HUES64 (cell line): ENCODE measurements at regions not wholly inside any gene's neighbourhood (a gene's known extent, or its start where the extent isn't known, plus 50 kb on each side); places are given as distances from the start of the nearest gene placed in this dataset.

Source experiments
- H3K27ac ChIP-seq: 2 replicates; pipeline ENCODE4 v1.7.0; 2013; ENCODE audit warnings: low read depth, low read length, inconsistent platforms
- H3K27me3 ChIP-seq: 2 replicates; pipeline ENCODE4 v1.6.1; 2013; ENCODE audit warnings: mild to moderate bottlenecking, low read length; ENCODE audit not compliant: insufficient read depth
- H3K36me3 ChIP-seq: 2 replicates; pipeline ENCODE4 v1.6.1; 2013; ENCODE audit warnings: mild to moderate bottlenecking, low read length; ENCODE audit not compliant: insufficient read depth
- H3K4me1 ChIP-seq: 2 replicates; pipeline ENCODE4 v1.6.1; 2013; ENCODE audit warnings: mild to moderate bottlenecking, low read length, moderate library complexity; ENCODE audit not compliant: insufficient read depth
- H3K4me3 ChIP-seq: 2 replicates; pipeline ENCODE4 v1.5.1; 2013; ENCODE audit warnings: mild to moderate bottlenecking, low read length, moderate library complexity
- H3K9ac ChIP-seq: 2 replicates; pipeline ENCODE4 v1.6.1; 2013; ENCODE audit warnings: mild to moderate bottlenecking, low read depth, low read length
- H3K9me3 ChIP-seq: 2 replicates; pipeline ENCODE4 v1.6.1; 2013; ENCODE audit warnings: low read depth, low read length; ENCODE audit not compliant: insufficient read depth
- WGBS: fragments of 150-250, 120-280 bp; methylation state at CpG from one replicate; pipeline ENCODE4 v1.1.7; 2013; ENCODE audit warnings: missing lambda C conversion rate; 5-methylcytosine and 5-hydroxymethylcytosine counted together

DNA sequence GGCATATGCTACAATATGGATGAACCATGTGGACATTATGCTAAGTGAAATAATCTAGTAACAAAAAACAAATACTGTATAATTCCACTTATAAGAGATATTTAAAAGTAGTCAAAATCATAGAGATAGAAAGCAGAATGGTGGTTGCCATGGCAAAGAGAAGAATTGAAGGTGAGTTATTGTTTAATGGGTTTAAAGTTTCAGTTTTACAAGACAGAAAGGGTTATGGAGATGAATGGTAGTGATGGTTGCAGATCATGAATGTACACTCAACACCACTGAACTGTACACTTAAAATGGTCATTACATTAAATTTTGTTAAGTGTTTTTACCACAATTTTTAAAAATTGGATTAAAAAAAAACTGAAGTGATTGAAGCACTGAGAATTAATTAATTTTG is 298.2 kb upstream of the ZC3H15 start:
- Histone ChIP-seq H3K4me3 (no peak overlapping the region), H3K27ac (no peak overlapping the region), H3K36me3 (no peaks in the 10 kb centered on the region), H3K4me1 (no peaks in the 10 kb centered on the region), H3K9me3 (0 out of 2 replicates have a peak, but pooled peaks cover 7% of the 10 kb centered on the region), H3K9ac (no peak overlapping the region), H3K27me3 (no peaks in the 10 kb centered on the region)

DNA sequence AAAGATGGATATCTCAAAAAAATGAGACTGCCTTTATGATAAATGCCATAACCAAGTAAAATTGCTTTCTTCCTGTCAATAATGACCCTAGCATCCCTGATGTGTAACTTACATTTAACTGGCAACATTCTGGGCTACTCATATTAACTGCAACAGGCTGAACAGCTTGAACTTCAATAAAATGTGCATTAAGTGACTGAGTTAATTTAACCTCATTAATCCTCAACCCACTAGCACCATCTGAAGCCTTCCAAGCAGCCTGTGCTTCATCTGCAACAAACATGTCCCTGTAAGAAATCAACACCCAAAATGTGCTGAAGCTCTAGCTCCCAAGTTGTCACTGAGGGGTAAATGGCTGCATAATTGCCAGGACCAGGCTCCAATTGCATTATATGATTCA is 296.2 kb upstream of the ZC3H15 start:
- Histone ChIP-seq H3K27ac (no peak overlapping the region), H3K9me3 (0 out of 2 replicates have a peak, but pooled peaks cover 7% of the 10 kb centered on the region), H3K36me3 (no peaks in the 10 kb centered on the region), H3K4me1 (no peaks in the 10 kb centered on the region), H3K4me3 (no peak overlapping the region), H3K9ac (no peak overlapping the region), H3K27me3 (no peaks in the 10 kb centered on the region)

DNA sequence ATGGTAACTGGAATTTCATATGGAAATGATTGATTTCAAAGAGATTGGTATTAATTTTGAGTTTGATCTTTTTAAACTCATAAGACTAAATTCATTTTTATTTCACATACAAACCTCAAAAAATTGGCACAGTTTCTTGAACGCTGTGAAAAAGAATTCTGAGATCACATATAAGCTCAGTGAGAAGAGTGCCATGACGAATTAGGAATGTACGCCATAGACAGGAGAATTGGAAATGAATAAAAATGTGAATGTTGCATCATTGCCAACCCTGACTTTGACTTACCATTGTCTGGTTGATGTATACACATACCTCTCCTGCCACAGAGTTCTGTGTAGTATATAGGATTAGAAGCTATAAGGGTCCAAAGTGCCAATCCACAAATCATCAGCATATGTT is 290.4 kb upstream of the ZC3H15 start:
- no peaks in the 10 kb centered on the region for H3K9me3 ChIP-seq
- 100% methylated on average over 3 of the region's 3 CpGs for WGBS

DNA sequence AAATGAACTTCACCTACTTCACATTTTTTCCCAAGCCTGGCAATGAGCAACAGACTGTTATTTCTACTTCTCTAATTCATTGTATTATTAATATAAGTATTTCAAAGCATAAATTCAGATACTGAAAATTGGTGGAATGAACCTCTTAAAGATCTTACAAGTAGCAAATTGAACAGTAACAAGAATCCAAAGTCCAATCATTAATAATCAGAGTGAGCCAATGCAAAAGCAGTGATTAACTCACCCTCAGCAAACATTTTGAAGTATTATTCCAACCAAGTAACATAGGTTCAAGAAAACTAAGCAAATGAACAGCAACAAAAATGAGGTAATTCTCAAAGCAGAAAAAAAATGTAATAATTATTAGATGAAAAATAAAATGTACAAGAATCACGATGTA is 288.1 kb upstream of the ZC3H15 start:
- Histone ChIP-seq H3K4me3 (no peak overlapping the region), H3K9ac (no peak overlapping the region), H3K9me3 (no peaks in the 10 kb centered on the region), H3K36me3 (no peaks in the 10 kb centered on the region), H3K27me3 (no peaks in the 10 kb centered on the region), H3K4me1 (no peaks in the 10 kb centered on the region), H3K27ac (no peak overlapping the region)
- WGBS: no CpG with 5 or more reads among the region's 1 CpG

More for the DNA sequence above, 290.4 kb upstream of the ZC3H15 start:
- Histone ChIP-seq H3K36me3 (no peaks in the 10 kb centered on the region), H3K4me1 (no peaks in the 10 kb centered on the region), H3K27me3 (no peaks in the 10 kb centered on the region), H3K27ac (no peak overlapping the region), H3K9ac (no peak overlapping the region), H3K4me3 (no peak overlapping the region)

DNA sequence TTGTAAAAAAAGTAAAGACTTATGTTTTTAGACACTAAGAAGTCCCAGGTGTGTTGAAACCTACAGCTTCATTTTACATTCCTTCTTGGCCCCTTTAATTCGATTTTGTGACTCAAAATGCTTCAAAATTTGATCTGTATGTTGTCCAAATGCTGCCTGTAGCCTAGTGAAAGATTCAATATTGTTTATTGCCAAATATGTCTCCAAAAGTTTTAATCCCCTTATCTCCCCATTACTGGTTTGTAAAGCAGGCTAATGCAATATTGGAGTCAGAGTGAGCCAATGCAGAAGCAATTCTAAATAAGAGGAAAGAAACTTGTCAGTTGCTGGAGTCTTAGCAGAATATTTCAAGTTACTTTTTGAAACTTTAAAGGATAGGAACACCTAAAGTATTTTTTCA is 287.0 kb upstream of the ZC3H15 start:
- Histone ChIP-seq H3K27me3 (no peaks in the 10 kb centered on the region), H3K4me3 (no peak overlapping the region)
- 100% methylated on average over 1 of the region's 1 CpG for WGBS

DNA sequence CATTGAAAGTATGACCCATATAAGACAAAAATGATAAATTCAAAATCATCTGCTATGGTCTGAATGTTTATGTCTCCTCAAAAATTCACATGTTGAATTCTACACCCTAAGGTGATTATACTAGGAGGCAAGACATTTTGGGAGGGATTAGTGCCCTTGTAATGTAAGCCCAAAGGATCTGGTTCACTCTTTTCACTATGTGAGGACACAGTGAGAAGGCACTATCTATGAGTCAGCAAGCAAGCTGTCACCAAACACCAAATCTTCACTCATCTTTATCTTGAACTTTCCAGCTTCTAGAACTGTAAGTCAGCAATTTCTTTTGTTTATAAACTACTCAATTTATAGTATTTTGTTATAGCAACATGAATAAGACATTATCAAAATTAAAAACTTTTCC is 284.7 kb upstream of the ZC3H15 start:
- Histone ChIP-seq H3K9me3 (no peaks in the 10 kb centered on the region), H3K27me3 (no peaks in the 10 kb centered on the region), H3K4me1 (0 out of 2 replicates have a peak, but pooled peaks cover 4% of the 10 kb centered on the region)

More for the DNA sequence above, 287.0 kb upstream of the ZC3H15 start:
- Histone ChIP-seq H3K9me3 (no peaks in the 10 kb centered on the region), H3K36me3 (no peaks in the 10 kb centered on the region), H3K9ac (no peak overlapping the region), H3K27ac (no peak overlapping the region), H3K4me1 (no peaks in the 10 kb centered on the region)

DNA sequence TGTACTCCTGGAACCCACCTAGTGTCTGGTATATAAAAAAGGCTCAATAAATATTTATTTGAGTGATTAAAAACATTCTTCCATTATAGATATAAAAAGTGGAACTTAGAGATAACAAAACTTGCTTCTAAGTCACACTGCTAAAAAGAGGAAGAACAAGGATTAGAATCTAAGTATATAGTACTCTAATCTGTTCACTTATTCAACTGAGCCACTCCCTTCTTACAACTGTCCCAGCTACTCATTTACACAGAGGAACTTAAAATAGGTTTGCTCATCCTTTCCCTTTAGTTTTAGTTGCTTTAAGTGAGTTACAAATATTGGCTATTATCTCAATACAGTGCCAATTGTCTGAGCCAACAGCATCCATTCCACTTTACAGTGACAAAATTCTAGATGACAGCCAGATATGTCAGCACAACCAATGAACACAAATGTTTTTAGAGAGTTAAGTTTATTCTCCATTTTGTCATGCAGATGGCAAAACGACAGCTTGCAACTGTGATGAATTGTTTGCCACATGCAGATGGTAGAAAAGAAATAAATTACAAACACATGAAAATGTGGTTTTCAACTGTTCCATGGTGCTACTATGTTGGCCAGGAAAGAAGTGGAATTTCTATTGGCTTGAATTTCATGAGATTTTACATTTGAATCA is 280.7 kb upstream of the ZC3H15 start:
- no peaks in the 10 kb centered on the region for H3K27me3 ChIP-seq
- no peak overlapping the region for H3K9ac ChIP-seq
- no peaks in the 10 kb centered on the region for H3K9me3 ChIP-seq
- H3K27ac ChIP-seq: no peak overlapping the region
- 58% methylated on average over 1 of the region's 1 CpG for WGBS
- H3K4me1 ChIP-seq: peaks cover 4% of the 10 kb centered on the region; the same call in 1 of the 2 replicates
- H3K36me3 ChIP-seq: no peaks in the 10 kb centered on the region
- H3K4me3 ChIP-seq: no peak overlapping the region

More for the DNA sequence above, 284.7 kb upstream of the ZC3H15 start:
- Histone ChIP-seq H3K4me3 (no peak overlapping the region), H3K36me3 (no peaks in the 10 kb centered on the region), H3K9ac (no peak overlapping the region), H3K27ac (no peak overlapping the region)

DNA sequence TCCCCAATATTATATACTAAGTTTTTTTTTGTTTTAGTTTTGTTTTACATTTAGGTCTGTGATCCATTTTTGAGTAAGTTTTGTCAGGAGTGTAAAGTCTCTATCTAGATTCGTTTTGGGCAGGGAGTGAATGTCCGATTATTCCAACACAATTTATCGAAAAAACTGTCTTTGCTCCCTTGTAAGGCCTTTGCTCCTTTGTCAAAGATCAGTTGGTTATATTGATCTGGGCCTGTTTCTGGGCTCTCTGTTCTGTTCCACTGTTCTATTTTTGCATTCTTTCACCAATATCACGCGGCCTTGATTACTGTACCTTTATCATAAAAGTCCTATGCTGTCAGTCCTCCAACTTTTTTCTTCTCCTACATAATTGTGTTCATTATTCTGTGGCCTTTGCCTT is 276.5 kb upstream of the ZC3H15 start:
- no peak overlapping the region for H3K4me3 ChIP-seq
- 98% methylated on average over 5 of the region's 5 CpGs for WGBS

DNA sequence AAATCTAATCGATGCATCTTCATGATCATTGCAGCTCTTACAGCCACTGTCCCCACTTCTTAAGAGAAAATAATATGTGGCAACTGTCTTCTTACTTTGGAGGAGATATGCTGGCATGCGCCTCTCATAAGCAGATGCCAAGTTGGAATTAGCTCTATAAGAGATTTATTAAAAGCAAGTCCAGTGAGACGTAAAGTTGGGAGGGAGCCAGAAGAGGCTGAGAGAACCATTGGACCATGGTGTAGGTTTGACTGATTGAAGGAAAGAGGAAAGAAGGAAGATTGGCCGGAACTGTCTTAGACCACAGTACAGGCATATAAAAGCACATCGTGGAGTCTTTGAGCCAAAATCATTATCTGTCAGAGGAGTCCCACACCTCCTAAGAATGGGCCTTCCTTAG is 265.7 kb upstream of the ZC3H15 start:
- peaks cover 5% of the 10 kb centered on the region; the same call in 1 of the 2 replicates for H3K9me3 ChIP-seq
- H3K36me3 ChIP-seq: no peaks in the 10 kb centered on the region
- no peaks in the 10 kb centered on the region for H3K27me3 ChIP-seq
- no peaks in the 10 kb centered on the region for H3K4me1 ChIP-seq
- H3K4me3 ChIP-seq: no peak overlapping the region
- no peak overlapping the region for H3K27ac ChIP-seq
- H3K9ac ChIP-seq: no peak overlapping the region
- 97% methylated on average over 5 of the region's 5 CpGs for WGBS

More for the DNA sequence above, 276.5 kb upstream of the ZC3H15 start:
- Histone ChIP-seq H3K27ac (no peak overlapping the region), H3K9me3 (no peaks in the 10 kb centered on the region), H3K9ac (no peak overlapping the region), H3K36me3 (no peaks in the 10 kb centered on the region), H3K27me3 (no peaks in the 10 kb centered on the region), H3K4me1 (peaks cover 4% of the 10 kb centered on the region; the same call in 1 of the 2 replicates)

DNA sequence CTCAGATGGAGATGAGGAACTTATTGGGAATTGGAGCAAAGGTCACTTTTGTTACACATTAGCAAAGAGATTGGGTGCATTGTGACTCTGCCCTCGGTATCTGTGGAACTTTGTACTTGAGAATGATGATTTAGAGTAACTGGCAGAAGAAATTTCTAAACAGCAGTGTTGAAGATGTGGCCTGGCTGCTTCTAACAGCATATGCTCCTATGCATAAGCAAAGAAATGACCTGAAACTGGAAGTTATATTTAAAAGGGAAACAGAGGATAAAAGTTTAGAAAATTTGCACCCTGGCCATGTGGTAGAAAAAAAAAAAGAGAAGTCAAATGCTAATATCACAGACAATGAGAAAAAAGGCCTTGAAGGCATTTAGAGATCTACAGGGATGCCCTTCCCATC is 256.8 kb upstream of the ZC3H15 start:
- no peak overlapping the region for H3K9ac ChIP-seq
- no peaks in the 10 kb centered on the region for H3K4me1 ChIP-seq
- H3K9me3 ChIP-seq: peaks cover 37% of the 10 kb centered on the region
- H3K27me3 ChIP-seq: no peaks in the 10 kb centered on the region
- H3K36me3 ChIP-seq: no peaks in the 10 kb centered on the region
- H3K27ac ChIP-seq: no peak overlapping the region
- H3K4me3 ChIP-seq: no peak overlapping the region
- 89% methylated on average over 1 of the region's 1 CpG for WGBS

DNA sequence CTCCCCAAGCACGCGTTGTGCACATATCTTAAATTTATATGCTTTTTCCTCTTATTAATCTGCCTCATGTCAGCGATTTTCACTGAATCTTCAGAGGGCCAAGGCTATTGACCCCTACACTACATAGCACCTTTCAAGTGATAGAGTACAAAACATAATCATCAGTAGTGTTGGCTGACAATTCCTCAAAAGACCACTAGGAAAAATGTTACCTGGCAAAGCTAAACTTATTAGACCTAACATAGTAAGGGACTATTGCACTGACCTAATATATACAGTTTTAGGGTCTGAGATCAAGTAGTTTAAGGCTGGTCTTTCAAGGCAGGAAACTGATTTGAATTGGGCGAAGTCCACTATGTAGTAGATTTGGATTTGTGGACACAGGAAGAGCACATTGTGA is 244.2 kb upstream of the ZC3H15 start:
- Histone ChIP-seq H3K4me1 (no peaks in the 10 kb centered on the region), H3K36me3 (no peaks in the 10 kb centered on the region), H3K27ac (no peak overlapping the region), H3K9me3 (0 out of 2 replicates have a peak, but pooled peaks cover under 1% of the 10 kb centered on the region), H3K4me3 (no peak overlapping the region), H3K27me3 (no peaks in the 10 kb centered on the region), H3K9ac (no peak overlapping the region)
- WGBS: 93% methylated on average over 4 of the region's 4 CpGs

DNA sequence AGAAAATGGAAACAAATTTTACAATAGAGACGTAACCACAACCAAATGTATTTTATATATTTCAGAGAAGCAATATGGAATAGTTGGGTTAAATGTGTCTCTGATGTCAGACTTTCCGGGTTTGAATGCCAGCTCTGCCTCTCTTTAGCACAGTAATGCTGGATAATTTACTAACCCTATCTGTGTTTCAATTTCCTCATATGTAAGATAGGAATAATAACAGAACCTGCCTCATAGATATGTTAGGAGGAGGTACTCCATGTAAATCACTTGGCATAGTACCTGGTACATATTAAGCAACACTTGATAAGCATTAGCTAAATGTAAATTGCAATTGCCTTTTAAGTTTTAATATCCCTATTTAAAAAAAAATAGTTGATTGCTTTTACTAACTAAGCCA is 231.3 kb upstream of the ZC3H15 start:
- H3K9ac ChIP-seq: no peak overlapping the region
- no CpG with 5 or more reads among the region's 2 CpGs for WGBS

More for the DNA sequence above, 231.3 kb upstream of the ZC3H15 start:
- no peak overlapping the region for H3K4me3 ChIP-seq
- no peaks in the 10 kb centered on the region for H3K36me3 ChIP-seq
- H3K9me3 ChIP-seq: no peaks in the 10 kb centered on the region
- H3K4me1 ChIP-seq: peaks cover 12% of the 10 kb centered on the region
- H3K27ac ChIP-seq: no peak overlapping the region
- no peaks in the 10 kb centered on the region for H3K27me3 ChIP-seq
